ENCODE measurements at regions not wholly inside any gene's neighbourhood (a gene's known extent, or its start where the extent isn't known, plus 50 kb on each side); places are given as distances from the start of the nearest gene placed in this dataset.

DNA sequence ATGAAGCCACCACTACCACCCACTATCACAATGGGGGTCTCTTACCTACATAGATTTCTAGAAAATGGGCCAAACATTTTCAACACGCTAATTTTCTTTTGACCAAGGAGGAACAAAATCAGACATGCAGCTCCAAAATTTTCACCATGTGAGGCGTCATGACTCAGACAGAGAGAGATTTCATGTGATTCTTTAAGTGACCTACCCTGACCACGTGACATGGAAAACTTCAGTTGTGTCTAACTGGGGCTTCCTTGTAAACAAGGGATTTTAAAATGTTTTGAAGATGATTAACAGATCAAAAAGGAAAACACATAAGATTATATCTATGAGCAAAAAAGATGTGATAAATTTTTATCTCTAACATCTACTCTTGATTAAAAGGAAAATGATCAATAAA, 199.2 kb downstream of the TBXT start:
- no peak for DNase-seq (ENCODE audit: extremely low read depth, low read depth)
- TF ChIP-seq, protein P1, sequence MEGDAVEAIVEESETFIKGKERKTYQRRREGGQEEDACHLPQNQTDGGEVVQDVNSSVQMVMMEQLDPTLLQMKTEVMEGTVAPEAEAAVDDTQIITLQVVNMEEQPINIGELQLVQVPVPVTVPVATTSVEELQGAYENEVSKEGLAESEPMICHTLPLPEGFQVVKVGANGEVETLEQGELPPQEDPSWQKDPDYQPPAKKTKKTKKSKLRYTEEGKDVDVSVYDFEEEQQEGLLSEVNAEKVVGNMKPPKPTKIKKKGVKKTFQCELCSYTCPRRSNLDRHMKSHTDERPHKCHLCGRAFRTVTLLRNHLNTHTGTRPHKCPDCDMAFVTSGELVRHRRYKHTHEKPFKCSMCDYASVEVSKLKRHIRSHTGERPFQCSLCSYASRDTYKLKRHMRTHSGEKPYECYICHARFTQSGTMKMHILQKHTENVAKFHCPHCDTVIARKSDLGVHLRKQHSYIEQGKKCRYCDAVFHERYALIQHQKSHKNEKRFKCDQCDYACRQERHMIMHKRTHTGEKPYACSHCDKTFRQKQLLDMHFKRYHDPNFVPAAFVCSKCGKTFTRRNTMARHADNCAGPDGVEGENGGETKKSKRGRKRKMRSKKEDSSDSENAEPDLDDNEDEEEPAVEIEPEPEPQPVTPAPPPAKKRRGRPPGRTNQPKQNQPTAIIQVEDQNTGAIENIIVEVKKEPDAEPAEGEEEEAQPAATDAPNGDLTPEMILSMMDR (IDR thresholded peaks at IDR 0.05; ENCODE audit: low read depth, low read length): no peak

DNA sequence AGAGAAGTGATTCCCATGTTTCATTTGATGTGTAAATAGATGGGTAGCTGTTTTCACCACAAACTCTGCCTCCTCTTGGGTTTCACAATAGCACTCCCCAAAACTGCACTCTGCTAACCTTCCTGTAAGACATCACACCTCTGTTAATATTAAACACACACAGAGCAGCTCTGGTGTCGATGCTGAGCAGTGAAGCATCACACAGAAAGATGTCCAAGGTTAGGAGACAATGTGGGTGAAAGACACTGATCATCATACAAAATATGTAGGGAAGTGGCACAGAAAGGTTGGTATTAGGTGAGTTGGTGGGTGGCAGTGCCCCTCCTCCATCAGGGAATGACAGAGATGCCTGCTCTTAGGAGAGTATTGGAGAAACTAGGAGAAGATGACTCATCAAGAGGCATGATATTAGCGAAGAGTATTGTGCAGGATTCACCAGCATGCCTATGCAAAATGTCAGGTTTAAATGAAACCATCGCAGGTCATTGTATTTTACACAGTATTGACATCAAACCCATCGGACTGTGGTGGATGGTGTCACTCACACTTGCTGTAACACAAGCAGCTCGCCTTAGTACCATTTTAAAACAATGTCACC, 199.7 kb downstream of the TBXT start:
- no peak for DNase-seq (ENCODE audit: extremely low read depth, low read depth)
- TF ChIP-seq, protein P1 (IDR thresholded peaks at IDR 0.05; ENCODE audit: low read depth, low read length): no peak

DNA sequence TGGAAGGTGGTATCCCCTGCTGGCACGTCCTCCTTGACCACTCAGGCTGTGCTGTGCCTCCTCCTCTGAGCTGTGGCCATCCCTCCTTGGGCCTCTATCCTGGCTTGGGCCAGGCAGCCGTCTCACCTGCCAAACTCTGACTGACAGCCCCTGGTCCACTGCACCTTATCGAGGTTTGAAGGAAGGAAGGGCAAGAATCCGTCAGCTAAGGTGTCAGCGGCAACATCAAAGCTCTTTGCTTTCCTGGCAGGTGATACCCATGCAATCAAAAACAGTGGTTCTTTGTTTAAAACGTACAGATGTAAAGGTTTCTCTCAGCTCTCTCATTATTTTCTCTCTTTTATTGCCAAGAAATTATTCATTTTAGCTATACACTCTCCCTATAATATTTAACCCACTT, 203.9 kb downstream of the TBXT start:
- TF ChIP-seq, protein P1 (IDR thresholded peaks at IDR 0.05; ENCODE audit: low read depth, low read length): no peak
- DNase-seq (ENCODE audit: extremely low read depth, low read depth): no peak

DNA sequence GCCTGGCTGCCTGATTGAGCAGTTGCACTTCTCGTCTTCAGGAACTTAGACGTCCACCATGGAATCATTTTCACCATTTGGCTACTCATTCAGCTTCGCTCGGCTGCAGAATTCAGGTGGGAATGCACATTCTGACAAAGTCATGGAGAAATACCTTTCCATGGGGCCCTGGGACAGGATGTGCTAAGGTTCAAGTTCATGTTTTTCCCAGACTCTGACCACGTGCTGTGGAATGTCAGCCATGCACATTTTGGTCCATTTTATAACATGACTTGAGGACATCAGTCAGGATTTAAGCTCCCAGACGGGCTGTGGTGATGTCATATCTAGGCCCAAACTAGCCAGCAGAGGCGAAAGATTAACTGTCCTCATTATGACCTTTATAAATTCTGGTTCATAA, 205.3 kb downstream of the TBXT start:
- TF ChIP-seq, protein P1 (IDR thresholded peaks at IDR 0.05; ENCODE audit: low read depth, low read length): no peak
- DNase-seq (ENCODE audit: extremely low read depth, low read depth): no peak

DNA sequence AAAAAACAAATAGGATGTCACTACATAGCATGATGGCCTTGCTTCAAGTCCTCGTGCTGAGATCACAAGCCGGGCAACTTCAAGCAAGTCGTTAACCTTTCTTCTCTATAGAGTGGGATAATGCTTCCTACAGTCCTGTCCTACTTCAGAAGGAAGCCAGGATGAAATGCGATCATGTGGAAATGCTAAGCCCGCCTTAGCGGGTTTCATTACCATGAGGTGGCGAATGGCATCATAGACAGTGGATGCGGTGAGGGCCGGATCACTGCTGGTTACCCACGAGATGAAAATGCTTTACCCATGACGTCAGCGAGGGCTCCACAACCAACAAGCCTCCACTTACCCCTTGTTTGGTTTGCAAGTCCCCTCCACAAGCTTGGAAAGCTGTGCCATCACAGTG, 206.4 kb downstream of the TBXT start:
- TF ChIP-seq, protein P1 (IDR thresholded peaks at IDR 0.05; ENCODE audit: low read depth, low read length): no peak
- no peak for DNase-seq (ENCODE audit: extremely low read depth, low read depth)

DNA sequence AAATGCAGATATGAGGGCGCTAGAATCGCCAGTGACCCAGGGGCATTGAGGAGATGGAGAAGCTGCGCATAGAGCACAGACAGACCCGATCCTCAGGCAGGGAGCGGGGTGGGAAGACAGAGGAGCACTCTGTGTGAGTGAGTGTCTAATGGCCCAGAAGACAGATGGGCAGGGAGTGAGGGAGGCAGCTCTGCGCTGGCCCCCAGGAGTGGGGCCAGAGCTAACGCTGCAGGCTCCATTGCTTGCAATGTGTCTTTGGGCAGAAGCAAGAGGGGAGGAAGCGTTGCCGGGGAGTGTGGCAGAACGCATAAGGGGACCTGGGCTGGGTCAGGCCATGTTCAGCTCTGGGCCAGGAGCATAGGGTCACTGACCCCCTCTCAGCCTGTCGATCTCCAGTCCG, 207.0 kb downstream of the TBXT start:
- no peak for DNase-seq (ENCODE audit: extremely low read depth, low read depth)
- TF ChIP-seq, protein P1 (IDR thresholded peaks at IDR 0.05; ENCODE audit: low read depth, low read length): no peak

DNA sequence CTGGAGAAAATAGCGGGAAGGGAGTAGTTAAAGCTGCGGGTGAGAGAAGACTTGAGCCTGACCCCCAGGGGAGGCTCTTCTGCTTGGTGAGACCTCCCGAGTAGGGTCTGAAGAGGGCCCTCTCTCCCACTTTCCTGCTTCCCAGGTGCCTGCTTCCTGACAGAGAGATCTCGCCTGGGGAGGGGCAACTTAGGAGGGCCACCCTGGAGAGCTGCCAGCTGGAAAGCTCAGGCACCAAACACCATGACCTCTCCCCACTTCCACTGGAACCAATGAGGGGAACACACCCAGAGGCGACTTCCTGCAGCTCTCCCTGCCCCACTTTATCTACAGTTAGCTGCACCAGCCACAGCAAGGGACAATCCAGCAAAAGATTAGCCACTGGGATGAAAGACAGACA, 208.0 kb downstream of the TBXT start:
- no peak for DNase-seq (ENCODE audit: extremely low read depth, low read depth)
- TF ChIP-seq, protein P1 (IDR thresholded peaks at IDR 0.05; ENCODE audit: low read depth, low read length): no peak
